Gastrocnemius medialis (tissue), 4 donors: ENCODE measurements at regions not wholly inside any gene's neighbourhood (a gene's known extent, or its start where the extent isn't known, plus 50 kb on each side); places are given as distances from the start of the nearest gene placed in this dataset.

Source experiments
- ATAC-seq, 2 donors: fragments of 150-250 bp; one replicate each; pipeline ENCODE4 v1.9.1; 2016
- DNase-seq, 2 donors: peaks; one replicate each; pipeline ENCODE4 v3.0.0-alpha.2; 2019
- H3K27ac ChIP-seq, 4 donors: fragments of 200-600 bp; sonication (generic); 1 replicate in 1 of 4; 2 replicates in 3 of 4; pipeline ENCODE4 v1.5.1; 2016 to 2018; ENCODE audit warnings: mild to moderate bottlenecking in 2 of 4, moderate library complexity in 1 of 4
- H3K27me3 ChIP-seq, 3 donors: fragments of 200-600 bp; sonication (generic) in 2 of 3; 1 replicate in 1 of 3; 2 replicates in 2 of 3; pipeline versions ENCODE4 v1.5.1 to v1.6.0; 2016 to 2019; ENCODE audit warnings: mild to moderate bottlenecking in 1 of 3, moderate library complexity in 1 of 3
- H3K36me3 ChIP-seq, 2 donors: fragments of 200-600 bp; sonication (generic) in 1 of 2; one replicate each; pipeline ENCODE4 v1.5.1; 2017 to 2018
- H3K4me1 ChIP-seq, 2 donors: fragments of 200-600 bp; sonication (generic) in 1 of 2; one replicate each; pipeline ENCODE4 v1.5.1; 2016 to 2017; ENCODE audit warnings: mild to moderate bottlenecking in 2 of 2
- H3K4me3 ChIP-seq, 4 donors: fragments of 200-600 bp; sonication (generic) in 3 of 4; 1 replicate in 1 of 4; 2 replicates in 3 of 4; pipeline ENCODE4 v1.5.1; 2016 to 2019; ENCODE audit warnings: mild to moderate bottlenecking in 2 of 4
- H3K9me3 ChIP-seq, 3 donors: fragments of 200-600 bp; sonication (generic) in 2 of 3; 1 replicate in 1 of 3; 2 replicates in 2 of 3; pipeline ENCODE4 v1.5.1; 2016 to 2019
- POLR2A ChIP-seq, 2 donors: fragments of 450-650 bp; IDR thresholded peaks; one replicate each; pipeline ENCODE4 v1.6.1; 2017; ENCODE audit warnings: antibody characterized with exemption in 2 of 2, mild to moderate bottlenecking in 2 of 2, moderate library complexity in 2 of 2
- in situ Hi-C, 4 donors: fragments of 200-750 bp; cut with MboI; loops; one replicate each; pipeline versions ENCODE4 v1.15.0 to v1.8.0; 2017; ENCODE audit warnings: low sequenced_read_pairs in 4 of 4
- intact Hi-C: fragments of 100-400 bp; cut with DNase I; formaldehyde crosslinking; loops from one replicate; pipeline ENCODE4 v1.15.1; 2023; ENCODE audit warnings: low total_unique reads
- TF ChIP-seq, protein P1 (sequence below), 5 experiments: fragments of 450-650 bp in 3 of 5; fragments of 200-600 bp in 2 of 5; sonication (generic) in 2 of 5; IDR thresholded peaks in 4 of 5; conservative IDR thresholded peaks in 1 of 5; 1 replicate in 4 of 5; 2 replicates in 1 of 5; pipeline ENCODE4 v1.5.1; 2016 to 2019; ENCODE audit warnings: antibody characterized with exemption in 5 of 5, mild to moderate bottlenecking in 3 of 5, moderate library complexity in 3 of 5

DNA sequence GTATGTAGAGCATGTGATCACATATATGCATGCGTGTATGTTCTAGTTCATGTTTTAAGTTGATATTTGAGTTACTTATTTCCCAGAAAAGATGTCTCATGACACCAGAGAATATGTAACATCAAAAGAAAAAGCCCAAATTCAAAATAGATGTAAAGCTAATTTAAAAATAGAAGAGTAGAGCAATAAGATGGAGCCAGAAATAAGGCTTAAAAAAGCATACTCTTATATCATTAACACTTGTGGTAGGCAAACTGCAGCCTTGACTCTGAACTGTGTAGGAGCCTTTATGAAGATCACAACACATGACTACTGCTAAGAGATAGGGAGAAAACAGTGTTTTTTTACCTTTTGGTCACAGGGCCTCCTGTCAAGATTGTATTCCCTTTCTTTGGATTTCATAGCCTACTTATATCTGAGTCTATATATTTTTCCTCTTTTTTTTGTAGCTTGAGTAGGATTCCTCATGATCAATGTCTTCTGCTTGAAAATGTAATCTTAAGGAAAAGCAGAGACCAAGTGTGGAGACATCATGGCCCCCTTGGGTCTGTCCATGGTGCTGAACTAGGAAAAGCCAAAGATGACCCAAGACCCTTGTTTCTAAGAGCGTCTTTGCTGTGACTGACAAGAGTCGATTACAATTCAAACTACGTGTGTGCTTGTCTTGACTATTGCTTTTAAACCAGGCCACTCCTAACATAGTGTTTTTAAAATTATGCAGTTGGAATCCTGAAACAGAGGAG, 390.4 kb downstream of the SHISA9 start:
- Histone ChIP-seq H3K4me3 (no peak overlapping the region), H3K4me1 (no peaks in the 10 kb centered on the region), H3K36me3 (no peaks in the 10 kb centered on the region), H3K27ac (no peak overlapping the region), H3K27me3 (no peaks in the 10 kb centered on the region), H3K9me3 (no peaks in the 10 kb centered on the region)
- in situ Hi-C loops (no loop called here), intact Hi-C loops (no loop called here)
- TF ChIP-seq, protein P1, sequence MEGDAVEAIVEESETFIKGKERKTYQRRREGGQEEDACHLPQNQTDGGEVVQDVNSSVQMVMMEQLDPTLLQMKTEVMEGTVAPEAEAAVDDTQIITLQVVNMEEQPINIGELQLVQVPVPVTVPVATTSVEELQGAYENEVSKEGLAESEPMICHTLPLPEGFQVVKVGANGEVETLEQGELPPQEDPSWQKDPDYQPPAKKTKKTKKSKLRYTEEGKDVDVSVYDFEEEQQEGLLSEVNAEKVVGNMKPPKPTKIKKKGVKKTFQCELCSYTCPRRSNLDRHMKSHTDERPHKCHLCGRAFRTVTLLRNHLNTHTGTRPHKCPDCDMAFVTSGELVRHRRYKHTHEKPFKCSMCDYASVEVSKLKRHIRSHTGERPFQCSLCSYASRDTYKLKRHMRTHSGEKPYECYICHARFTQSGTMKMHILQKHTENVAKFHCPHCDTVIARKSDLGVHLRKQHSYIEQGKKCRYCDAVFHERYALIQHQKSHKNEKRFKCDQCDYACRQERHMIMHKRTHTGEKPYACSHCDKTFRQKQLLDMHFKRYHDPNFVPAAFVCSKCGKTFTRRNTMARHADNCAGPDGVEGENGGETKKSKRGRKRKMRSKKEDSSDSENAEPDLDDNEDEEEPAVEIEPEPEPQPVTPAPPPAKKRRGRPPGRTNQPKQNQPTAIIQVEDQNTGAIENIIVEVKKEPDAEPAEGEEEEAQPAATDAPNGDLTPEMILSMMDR (IDR thresholded peaks at IDR 0.05 in 4 of 5, conservative IDR thresholded peaks at IDR 0.05 in 1 of 5) = no peak
- no peak for TF ChIP-seq POLR2A (IDR thresholded peaks at IDR 0.05)
- no peak for ATAC-seq
- no peak for DNase-seq

DNA sequence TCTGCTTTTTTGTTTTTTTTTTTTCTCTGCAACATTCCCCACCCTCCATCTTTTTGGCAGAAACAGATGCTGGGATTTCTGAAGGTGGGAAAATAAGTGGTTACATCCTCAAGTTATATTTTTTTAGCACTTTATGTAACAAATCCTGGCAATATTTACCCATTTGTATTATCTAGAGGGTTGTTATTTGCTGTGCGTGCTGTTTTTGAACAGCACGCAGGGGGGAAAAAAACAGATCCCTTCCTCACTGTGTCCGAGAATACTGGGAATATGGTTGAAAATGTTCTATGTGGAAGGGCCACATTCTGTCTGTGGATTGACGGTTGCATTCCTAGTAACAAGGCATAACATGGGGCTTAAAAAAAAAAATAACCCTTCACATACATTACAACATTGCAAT, 394.8 kb downstream of the SHISA9 start:
- H3K4me3 ChIP-seq = no peak overlapping the region
- DNase-seq = no peak
- H3K9me3 ChIP-seq = no peaks in the 10 kb centered on the region
- H3K27me3 ChIP-seq = no peaks in the 10 kb centered on the region
- H3K36me3 ChIP-seq = no peaks in the 10 kb centered on the region
- no peaks in the 10 kb centered on the region for H3K4me1 ChIP-seq
- no peak for TF ChIP-seq POLR2A (IDR thresholded peaks at IDR 0.05)
- TF ChIP-seq, protein P1 (IDR thresholded peaks at IDR 0.05 in 4 of 5, conservative IDR thresholded peaks at IDR 0.05 in 1 of 5) = no peak
- in situ Hi-C loops = no loop called here
- no peak for ATAC-seq
- H3K27ac ChIP-seq = no peak overlapping the region
- intact Hi-C loops = no loop called here

DNA sequence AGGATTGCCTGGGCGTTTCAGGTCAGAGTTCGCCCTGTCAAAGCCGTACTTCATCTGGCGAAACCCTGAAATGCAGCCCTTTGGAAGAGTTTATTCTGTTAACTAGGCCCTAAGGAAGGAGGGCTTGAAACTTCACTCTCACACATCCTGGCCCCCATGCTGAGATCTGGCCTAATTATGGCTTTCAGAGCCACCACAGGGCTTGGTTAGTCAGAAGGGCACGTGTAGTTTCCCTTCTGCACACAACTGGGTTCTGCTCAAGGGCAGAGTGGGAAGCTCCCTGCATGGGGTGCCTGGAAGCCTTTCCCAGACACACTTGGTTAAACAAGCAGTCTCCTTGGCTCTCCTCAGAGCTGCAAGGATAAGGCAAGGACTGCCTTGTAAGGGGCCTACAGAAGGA, 397.3 kb downstream of the SHISA9 start:
- H3K27me3 ChIP-seq = no peaks in the 10 kb centered on the region
- no peak overlapping the region for H3K4me3 ChIP-seq
- DNase-seq (no peak), ATAC-seq (no peak)
- H3K9me3 ChIP-seq = no peaks in the 10 kb centered on the region
- TF ChIP-seq, protein P1 (IDR thresholded peaks at IDR 0.05 in 4 of 5, conservative IDR thresholded peaks at IDR 0.05 in 1 of 5) = no peak
- no peak for TF ChIP-seq POLR2A (IDR thresholded peaks at IDR 0.05)
- intact Hi-C loops = no loop called here
- H3K36me3 ChIP-seq = no peaks in the 10 kb centered on the region
- in situ Hi-C loops = no loop called here
- H3K4me1 ChIP-seq = no peaks in the 10 kb centered on the region
- H3K27ac ChIP-seq = no peak overlapping the region

DNA sequence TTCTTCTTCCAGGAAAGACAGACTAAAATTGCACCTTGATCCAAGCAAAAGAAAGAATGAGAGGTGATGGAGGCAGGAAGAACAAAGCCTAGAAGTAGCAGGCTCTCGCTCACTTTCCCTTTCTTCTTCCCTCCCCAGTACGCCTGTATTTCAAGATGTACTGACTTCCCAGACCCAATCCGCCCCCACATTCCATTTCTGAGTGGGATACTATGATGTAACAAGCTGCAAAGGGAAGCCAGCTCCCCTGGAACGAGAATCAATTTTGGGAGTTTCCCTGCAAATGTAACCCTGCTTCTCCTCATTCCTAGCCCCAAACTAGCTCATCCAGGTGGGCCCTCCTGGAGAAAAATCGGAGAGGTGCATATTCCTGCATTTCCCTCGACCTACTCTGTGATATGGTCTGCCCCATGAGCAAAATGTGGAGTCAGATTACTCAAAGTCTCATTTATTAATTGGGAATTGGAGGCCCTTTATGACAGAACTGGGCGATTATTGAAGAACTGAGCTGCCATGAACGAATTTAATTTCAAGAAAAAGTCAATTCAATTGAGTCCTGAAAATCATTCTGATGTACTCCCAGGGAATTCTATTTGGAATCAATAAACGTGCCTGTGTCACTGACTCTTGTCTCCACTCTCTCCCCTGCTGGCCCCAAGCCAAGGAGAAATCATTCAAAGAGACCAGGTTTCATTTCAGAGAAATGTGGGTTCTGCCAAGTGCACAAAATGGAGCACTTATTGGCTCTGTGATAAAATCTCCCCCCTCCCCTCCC, 398.9 kb downstream of the SHISA9 start:
- DNase-seq (no peak), ATAC-seq (no peak)
- in situ Hi-C loops (no loop called here), intact Hi-C loops (no loop called here)
- no peaks in the 10 kb centered on the region for H3K27me3 ChIP-seq
- no peak overlapping the region for H3K4me3 ChIP-seq
- TF ChIP-seq, protein P1 (IDR thresholded peaks at IDR 0.05 in 4 of 5, conservative IDR thresholded peaks at IDR 0.05 in 1 of 5) = no peak
- no peak for TF ChIP-seq POLR2A (IDR thresholded peaks at IDR 0.05)
- no peaks in the 10 kb centered on the region for H3K4me1 ChIP-seq
- no peak overlapping the region for H3K27ac ChIP-seq
- H3K36me3 ChIP-seq = no peaks in the 10 kb centered on the region
- H3K9me3 ChIP-seq = no peaks in the 10 kb centered on the region
